PC-9 (cell line): ENCODE measurements at regions not wholly inside any gene's neighbourhood (a gene's known extent, or its start where the extent isn't known, plus 50 kb on each side); places are given as distances from the start of the nearest gene placed in this dataset.

ENCODE experiments used
- BruUV-seq: library from RNA; stranded (reverse); fragments of 400-500 nt; replicated peaks from 2 replicates; lab custom pipeline; 2021; lab: Mats Ljungman, UMichigan
- CTCF ChIA-PET: fragments of 300-600 bp; sonication (Branson Sonifier 250); formaldehyde crosslinking; loops from one replicate; lab custom pipeline; 2022; ENCODE audit warnings: antibody characterized with exemption; lab: Charles Lee
- POLR2A ChIA-PET: fragments of 300-600 bp; sonication (Branson Sonifier 250); formaldehyde crosslinking; loops from one replicate; lab custom pipeline; 2022; ENCODE audit warnings: antibody characterized with exemption; ENCODE audit not compliant: unreplicated experiment; lab: Charles Lee
- DNase-seq, 2 experiments: peaks; one replicate each; pipeline versions ENCODE4 v3.0.0 to v3.0.0-alpha.2; 2015 to 2022; ENCODE audit warnings: mixed read lengths in 1 of 2
- H2AFZ ChIP-seq: fragments of 200-600 bp; sonication (generic); 2 replicates; pipeline ENCODE4 v1.8.1; 2017; ENCODE audit warnings: antibody characterized with exemption
- H3F3A ChIP-seq: fragments of 200-600 bp; sonication (generic); 2 replicates; pipeline ENCODE4 v1.8.1; 2017; ENCODE audit warnings: antibody characterized with exemption, mild to moderate bottlenecking, low read depth; ENCODE audit not compliant: insufficient read depth
- H3K27ac ChIP-seq: fragments of 200-600 bp; sonication (generic); 2 replicates; pipeline ENCODE4 v1.6.1; 2016; ENCODE audit warnings: mixed run types
- H3K27me3 ChIP-seq: fragments of 200-600 bp; sonication (generic); 2 replicates; pipeline ENCODE4 v1.6.1; 2016; ENCODE audit warnings: low read depth, mixed run types; ENCODE audit not compliant: insufficient read depth
- H3K36me3 ChIP-seq: fragments of 200-600 bp; sonication (generic); 2 replicates; pipeline ENCODE4 v1.6.1; 2016; ENCODE audit warnings: low read depth, mixed run types
- H3K4me1 ChIP-seq: fragments of 200-600 bp; sonication (generic); replicated peaks from 2 replicates; pipeline ENCODE4 v1.6.1; 2016; ENCODE audit warnings: mixed run types; ENCODE audit not compliant: insufficient read depth
- H3K4me2 ChIP-seq: fragments of 200-600 bp; sonication (generic); 2 replicates; pipeline ENCODE4 v1.6.1; 2017; ENCODE audit warnings: mixed run types
- H3K4me3 ChIP-seq: fragments of 200-600 bp; sonication (generic); 2 replicates; pipeline ENCODE4 v1.6.1; 2016; ENCODE audit warnings: mixed run types
- H3K79me2 ChIP-seq: fragments of 200-600 bp; sonication (generic); 2 replicates; pipeline ENCODE4 v1.6.1; 2017; ENCODE audit warnings: low read depth, mixed run types
- H3K9me2 ChIP-seq: fragments of 200-600 bp; sonication (generic); 2 replicates; pipeline ENCODE4 v1.8.1; 2017; ENCODE audit warnings: mild to moderate bottlenecking; ENCODE audit not compliant: insufficient read depth
- H3K9me3 ChIP-seq: fragments of 200-600 bp; sonication (generic); 2 replicates; pipeline ENCODE4 v1.8.1; 2016; ENCODE audit warnings: low read depth; ENCODE audit not compliant: insufficient read depth
- H4K20me1 ChIP-seq: fragments of 200-600 bp; sonication (generic); 2 replicates; pipeline ENCODE4 v1.8.1; 2017; ENCODE audit not compliant: insufficient read depth
- EZH2 ChIP-seq: fragments of 200-600 bp; sonication (generic); IDR thresholded peaks from 2 replicates; pipeline ENCODE4 v1.8.0; 2017; ENCODE audit warnings: antibody characterized with exemption, low read depth
- intact Hi-C: fragments of 100-400 bp; cut with micrococcal nuclease; formaldehyde crosslinking; loops from one replicate; pipeline ENCODE4 v1.10.0; 2022; ENCODE audit not compliant: unreplicated experiment
- TF ChIP-seq, protein P1 (sequence below): fragments of 200-600 bp; sonication (generic); conservative IDR thresholded peaks from 2 replicates; pipeline ENCODE4 v1.6.1; 2017; ENCODE audit warnings: mixed run types, antibody characterized with exemption, mild to moderate bottlenecking, moderate library complexity

DNA sequence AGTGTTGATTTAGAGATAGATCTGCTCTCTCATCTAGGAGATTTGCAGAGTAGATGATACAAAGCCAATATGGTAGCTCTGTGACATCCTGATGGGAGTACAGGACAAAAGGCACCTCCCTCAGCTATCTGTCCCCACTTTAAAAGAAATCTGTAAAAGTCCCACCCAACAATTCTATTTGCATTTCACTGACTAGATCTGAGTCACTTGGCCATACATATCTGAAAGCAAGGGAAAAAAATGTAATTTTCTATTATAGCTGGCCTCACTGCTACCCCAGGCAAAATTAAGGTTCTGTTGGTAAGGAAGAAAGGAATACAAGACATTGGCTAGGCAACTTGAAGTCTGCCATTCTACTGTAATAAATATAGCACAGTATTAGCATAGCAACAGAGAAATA lies 96.2 kb upstream of the RNF180 start:
- Histone ChIP-seq H3K9me2 (no peaks in the 10 kb centered on the region), H3K27ac (no peak overlapping the region), H4K20me1 (no peaks in the 10 kb centered on the region), H3K4me2 (no peak overlapping the region), H2AFZ (no peak overlapping the region), H3F3A (no peaks in the 10 kb centered on the region), H3K4me3 (no peak overlapping the region), H3K36me3 (no peaks in the 10 kb centered on the region), H3K9me3 (no peaks in the 10 kb centered on the region), H3K27me3 (no peaks in the 10 kb centered on the region), H3K79me2 (no peaks in the 10 kb centered on the region), H3K4me1 (no peaks in the 10 kb centered on the region)
- no peak for DNase-seq
- ChIA-PET POLR2A (no interaction called here), CTCF (no interaction called here)
- intact Hi-C loops, result no loop called here
- BruUV-seq, result no TSS peak
- TF ChIP-seq, protein P1, sequence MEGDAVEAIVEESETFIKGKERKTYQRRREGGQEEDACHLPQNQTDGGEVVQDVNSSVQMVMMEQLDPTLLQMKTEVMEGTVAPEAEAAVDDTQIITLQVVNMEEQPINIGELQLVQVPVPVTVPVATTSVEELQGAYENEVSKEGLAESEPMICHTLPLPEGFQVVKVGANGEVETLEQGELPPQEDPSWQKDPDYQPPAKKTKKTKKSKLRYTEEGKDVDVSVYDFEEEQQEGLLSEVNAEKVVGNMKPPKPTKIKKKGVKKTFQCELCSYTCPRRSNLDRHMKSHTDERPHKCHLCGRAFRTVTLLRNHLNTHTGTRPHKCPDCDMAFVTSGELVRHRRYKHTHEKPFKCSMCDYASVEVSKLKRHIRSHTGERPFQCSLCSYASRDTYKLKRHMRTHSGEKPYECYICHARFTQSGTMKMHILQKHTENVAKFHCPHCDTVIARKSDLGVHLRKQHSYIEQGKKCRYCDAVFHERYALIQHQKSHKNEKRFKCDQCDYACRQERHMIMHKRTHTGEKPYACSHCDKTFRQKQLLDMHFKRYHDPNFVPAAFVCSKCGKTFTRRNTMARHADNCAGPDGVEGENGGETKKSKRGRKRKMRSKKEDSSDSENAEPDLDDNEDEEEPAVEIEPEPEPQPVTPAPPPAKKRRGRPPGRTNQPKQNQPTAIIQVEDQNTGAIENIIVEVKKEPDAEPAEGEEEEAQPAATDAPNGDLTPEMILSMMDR, result no peak
- no peak for TF ChIP-seq EZH2

DNA sequence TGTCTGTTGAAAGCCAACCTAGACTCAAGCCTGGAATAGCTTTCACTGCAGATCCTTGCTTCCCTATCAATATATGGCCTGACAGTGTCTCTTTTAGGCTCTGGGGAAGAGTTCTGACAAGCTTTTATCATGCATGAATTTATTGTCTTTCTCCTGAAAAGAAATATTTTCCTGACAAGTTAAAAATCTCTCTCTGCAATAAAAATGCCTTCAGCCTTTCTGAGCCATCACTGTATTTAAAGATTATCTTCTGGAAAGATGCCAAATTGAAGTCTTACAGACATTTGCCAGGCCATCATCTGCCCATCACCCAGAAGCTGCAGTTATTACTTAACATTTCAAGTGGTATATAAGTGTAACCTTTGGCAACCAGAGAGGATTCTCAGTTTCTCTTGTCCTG lies 88.1 kb upstream of the HTR1A start:
- Histone ChIP-seq H3F3A (no peaks in the 10 kb centered on the region), H3K4me3 (no peak overlapping the region), H3K79me2 (no peaks in the 10 kb centered on the region), H2AFZ (no peak overlapping the region), H3K27me3 (peaks cover 14% of the 10 kb centered on the region), H4K20me1 (no peaks in the 10 kb centered on the region), H3K9me2 (no peaks in the 10 kb centered on the region), H3K36me3 (no peaks in the 10 kb centered on the region), H3K27ac (no peak overlapping the region), H3K4me1 (no peaks in the 10 kb centered on the region), H3K9me3 (no peaks in the 10 kb centered on the region), H3K4me2 (no peak overlapping the region)
- TF ChIP-seq, protein P1, result no peak
- no peak for TF ChIP-seq EZH2
- CTCF ChIA-PET, result no interaction called here
- DNase-seq, result no peak
- POLR2A ChIA-PET, result no interaction called here
- BruUV-seq, result no TSS peak
- intact Hi-C loops, result no loop called here

DNA sequence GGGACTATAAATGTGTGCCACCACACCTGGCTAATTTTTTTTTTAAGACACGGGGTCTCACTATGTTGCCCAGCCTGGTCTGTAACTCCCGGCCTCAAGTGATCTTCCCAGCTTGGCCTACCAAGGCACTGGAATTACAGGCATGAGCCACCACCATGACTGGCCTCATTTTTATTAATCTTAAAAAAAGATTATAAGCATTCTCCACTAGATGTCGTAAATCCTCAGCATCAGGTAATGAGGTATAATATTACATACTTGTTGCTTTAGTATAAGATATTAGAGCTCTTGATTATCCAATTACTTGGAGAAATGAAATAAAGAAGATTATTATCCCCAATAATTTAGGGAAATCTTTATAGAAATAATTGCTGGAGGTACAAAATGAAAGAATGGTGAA lies 78.2 kb upstream of the HTR1A start:
- no TSS peak for BruUV-seq
- Histone ChIP-seq H3K4me2 (no peak overlapping the region), H3F3A (no peaks in the 10 kb centered on the region), H3K9me3 (no peaks in the 10 kb centered on the region), H4K20me1 (no peaks in the 10 kb centered on the region), H3K4me3 (no peak overlapping the region), H2AFZ (no peak overlapping the region), H3K9me2 (no peaks in the 10 kb centered on the region), H3K79me2 (no peaks in the 10 kb centered on the region), H3K36me3 (no peaks in the 10 kb centered on the region), H3K27ac (no peak overlapping the region), H3K4me1 (no peaks in the 10 kb centered on the region), H3K27me3 (no peaks in the 10 kb centered on the region)
- DNase-seq, result no peak
- POLR2A ChIA-PET, result no interaction called here
- CTCF ChIA-PET, result no interaction called here
- intact Hi-C loops, result no loop called here
- TF ChIP-seq EZH2, result no peak
- TF ChIP-seq, protein P1, result peak; percentile 39
